ENCODE measurements at regions not wholly inside any gene's neighbourhood (a gene's known extent, or its start where the extent isn't known, plus 50 kb on each side); places are given as distances from the start of the nearest gene placed in this dataset.

GRCh38 chr12:58761308-58761707 is 159.0 kb downstream of the LRIG3 start:
- no peak for TF ChIP-seq CTCF (IDR thresholded peaks at IDR 0.05; ENCODE audit: insufficient read depth, low read length, poor library complexity, severe bottlenecking)
- TF ChIP-seq EZH2phosphoT487 (conservative IDR thresholded peaks at IDR 0.05; ENCODE audit: low read length) = no peak
